ENCODE measurements at regions not wholly inside any gene's neighbourhood (a gene's known extent, or its start where the extent isn't known, plus 50 kb on each side); places are given as distances from the start of the nearest gene placed in this dataset.
"Not testable (repeated sequence)": the region's sequence is repeated elsewhere in the genome, so short reads cannot be mapped to it uniquely, and the experiment has no call there.

- DNase-seq, result no peak
Observed at GRCh38 chr1:73463873-73464272, 734.1 kb downstream of the LRRIQ3 start.

GRCh38 chr1:73452522-73452921 lies 745.5 kb downstream of the LRRIQ3 start:
- no peak for DNase-seq

GRCh38 chr1:73450668-73451067 lies 747.3 kb downstream of the LRRIQ3 start:
- not testable (repeated sequence) for DNase-seq

DNA sequence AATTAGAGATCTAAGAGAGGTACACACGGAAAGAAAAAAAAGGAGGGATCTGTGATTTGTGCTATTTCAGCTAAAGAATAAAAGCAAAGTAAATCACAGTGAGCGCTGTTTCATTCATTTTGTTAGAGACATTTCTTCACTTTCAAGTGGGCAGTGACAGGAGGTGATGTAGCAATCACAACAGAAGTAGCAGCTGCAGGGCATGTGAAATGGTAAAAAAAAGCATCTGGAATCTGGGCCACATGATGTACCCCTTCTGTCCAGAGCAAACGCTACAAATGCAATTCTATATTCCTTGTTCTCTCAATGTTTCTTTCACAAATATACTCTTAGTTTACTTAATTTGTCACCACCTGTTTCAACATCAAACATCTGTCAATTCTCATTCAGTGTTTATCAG lies 786.5 kb downstream of the LRRIQ3 start:
- no peak for DNase-seq

DNA sequence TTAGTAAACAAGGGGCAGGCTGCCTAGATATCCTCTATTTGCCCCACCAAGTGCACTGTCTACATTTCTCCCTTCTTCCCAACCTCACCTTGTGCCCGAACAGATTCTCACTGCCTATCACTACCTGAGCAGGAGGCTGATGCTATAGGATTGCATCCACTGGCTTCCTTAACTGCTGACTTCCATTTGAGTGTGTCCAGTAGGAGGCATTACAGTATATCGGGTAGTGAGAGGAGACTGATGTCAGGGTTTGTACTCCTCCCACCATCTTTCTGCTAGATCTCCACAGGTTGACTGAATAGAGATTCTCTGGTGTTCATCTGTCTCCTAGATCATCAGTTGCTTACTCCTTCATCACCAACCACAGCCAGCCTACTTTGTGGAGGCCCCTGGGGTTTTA lies 796.3 kb downstream of the LRRIQ3 start:
- no peak for DNase-seq

- DNase-seq, result no peak
Observed at GRCh38 chr1:73382966-73383365, 815.0 kb downstream of the LRRIQ3 start.

DNA sequence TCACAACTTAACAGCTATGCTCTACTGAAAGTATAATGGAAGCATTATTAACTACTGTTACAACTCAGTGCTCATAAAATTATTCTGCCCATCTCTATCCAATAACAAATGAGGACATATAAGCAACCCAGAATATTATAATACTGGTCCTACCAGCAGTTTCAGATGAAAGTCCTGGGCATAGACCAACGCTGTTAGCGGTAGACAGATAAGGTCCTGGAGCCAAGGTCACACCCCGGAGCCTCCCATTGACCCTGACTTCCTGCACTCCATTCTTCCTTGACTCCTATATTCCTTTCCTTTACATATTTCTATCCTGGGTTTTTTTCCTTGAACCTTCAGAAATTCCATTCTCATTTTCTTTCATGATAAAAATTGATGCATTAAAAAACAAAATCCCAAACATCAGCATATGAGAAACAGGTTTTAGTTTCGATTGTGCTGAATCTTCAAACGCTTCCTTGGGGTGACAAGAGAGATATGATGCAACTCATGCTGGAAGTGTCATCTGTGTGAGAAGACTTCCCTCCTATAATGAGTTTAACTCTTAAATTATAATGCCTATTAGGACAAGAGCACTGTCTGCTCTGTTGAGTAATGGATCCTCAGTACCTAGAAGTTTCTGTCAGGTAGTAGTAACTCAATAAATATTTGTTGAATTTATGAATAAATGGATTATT lies 831.1 kb downstream of the LRRIQ3 start:
- DNase-seq, result no peak

GRCh38 chr1:73359001-73359400 lies 839.0 kb downstream of the LRRIQ3 start:
- DNase-seq, result no peak

DNA sequence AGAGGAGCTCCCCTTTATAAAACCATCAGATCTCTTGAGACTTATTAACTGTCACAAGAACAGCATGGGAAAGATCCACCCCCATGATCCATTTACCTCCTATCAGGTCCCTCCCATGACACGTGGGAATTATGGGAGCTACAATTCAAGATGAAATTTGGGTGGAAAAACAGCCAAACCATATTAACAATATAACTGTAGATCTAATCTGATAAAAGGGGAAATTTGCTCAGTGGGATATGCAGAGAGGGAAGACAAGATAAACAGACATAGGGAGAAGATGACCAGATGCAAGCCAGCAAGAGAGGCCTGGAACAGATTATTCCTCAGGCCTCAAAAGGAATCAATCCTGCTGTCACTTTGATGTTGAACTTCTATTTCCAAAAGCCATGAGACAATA lies 841.5 kb downstream of the LRRIQ3 start:
- no peak for DNase-seq

DNA sequence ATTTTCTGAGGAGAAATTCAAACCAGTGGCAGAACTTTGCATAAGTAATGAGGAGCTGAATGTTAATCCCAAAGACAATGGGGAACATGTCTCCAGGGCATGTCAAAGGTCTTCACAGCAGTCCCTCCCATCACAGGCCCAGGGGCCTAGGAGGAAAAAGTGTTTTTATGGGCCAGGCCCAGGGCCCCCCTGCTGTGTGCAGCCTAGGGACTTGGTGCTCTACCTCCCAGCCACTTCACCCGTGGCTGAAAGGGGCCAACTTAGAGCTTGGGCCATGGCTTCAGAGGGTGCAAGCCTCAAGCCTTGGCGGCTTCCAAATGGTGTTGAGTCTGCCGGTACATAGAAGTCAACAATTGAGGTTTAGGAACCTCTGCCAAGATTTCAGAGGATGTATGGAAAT lies 854.0 kb downstream of the LRRIQ3 start:
- no peak for DNase-seq

- DNase-seq, result no peak
Observed at GRCh38 chr1:73333847-73334503, 864.0 kb downstream of the LRRIQ3 start.

DNA sequence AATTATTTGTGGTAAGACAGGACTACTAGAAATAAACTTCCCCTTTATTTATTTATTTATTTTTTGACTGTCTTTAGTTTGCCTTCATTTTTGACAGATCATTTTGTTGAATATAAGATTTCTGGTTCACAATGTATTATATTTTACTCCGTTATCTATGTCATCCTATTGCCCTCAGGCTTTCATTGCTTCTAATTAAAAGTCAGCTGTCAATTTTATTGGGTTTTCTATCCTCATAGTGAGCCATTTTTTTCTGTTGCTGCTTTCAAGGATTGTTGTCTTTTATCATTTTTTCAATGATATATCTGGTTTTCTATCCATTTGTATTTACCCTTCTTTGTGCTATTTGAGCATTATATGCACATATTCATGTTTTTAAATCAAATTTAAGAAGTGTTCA lies 866.2 kb downstream of the LRRIQ3 start:
- no peak for DNase-seq

- no peak for DNase-seq
Observed at GRCh38 chr1:73327998-73328397, 870.0 kb downstream of the LRRIQ3 start.

DNA sequence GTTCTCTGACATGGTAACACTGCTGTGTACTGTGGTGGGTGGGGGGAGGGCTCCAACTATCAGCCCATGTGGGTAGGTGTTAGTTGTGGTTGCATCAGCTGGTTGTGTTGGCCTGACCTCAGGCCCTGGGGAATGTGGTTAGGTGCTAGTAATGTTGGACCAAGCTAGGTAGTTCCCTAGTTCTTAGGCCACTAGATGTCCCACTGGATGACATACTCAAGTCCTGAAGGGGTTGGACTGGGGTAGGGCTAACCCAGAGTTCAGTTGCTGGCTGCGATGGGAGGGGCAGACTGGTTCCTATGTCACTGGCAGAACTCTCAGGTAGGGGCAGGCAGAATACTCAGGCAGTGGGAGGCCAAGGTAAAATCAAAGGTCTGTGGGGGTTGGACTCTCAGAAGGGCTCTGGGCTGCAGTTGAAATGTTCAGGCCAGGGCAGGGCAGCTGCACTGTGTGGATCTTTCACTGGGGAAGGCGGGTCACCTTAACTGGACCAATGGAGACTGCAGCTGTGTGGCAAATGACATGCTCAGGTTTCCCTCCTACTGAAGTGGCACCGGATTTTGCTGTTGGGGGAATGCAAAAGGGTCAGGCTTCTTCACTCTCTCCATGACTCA lies 870.7 kb downstream of the LRRIQ3 start:
- DNase-seq, result no peak

GRCh38 chr1:73326663-73327062 lies 871.3 kb downstream of the LRRIQ3 start:
- DNase-seq, result no peak

- no peak for DNase-seq
Observed at GRCh38 chr1:73310797-73311381, 887.1 kb downstream of the LRRIQ3 start.

- DNase-seq, result no peak
Observed at GRCh38 chr1:73306899-73307555, 890.9 kb downstream of the LRRIQ3 start.

GRCh38 chr1:73273886-73274285 lies 924.1 kb downstream of the LRRIQ3 start:
- DNase-seq, result no peak

DNA sequence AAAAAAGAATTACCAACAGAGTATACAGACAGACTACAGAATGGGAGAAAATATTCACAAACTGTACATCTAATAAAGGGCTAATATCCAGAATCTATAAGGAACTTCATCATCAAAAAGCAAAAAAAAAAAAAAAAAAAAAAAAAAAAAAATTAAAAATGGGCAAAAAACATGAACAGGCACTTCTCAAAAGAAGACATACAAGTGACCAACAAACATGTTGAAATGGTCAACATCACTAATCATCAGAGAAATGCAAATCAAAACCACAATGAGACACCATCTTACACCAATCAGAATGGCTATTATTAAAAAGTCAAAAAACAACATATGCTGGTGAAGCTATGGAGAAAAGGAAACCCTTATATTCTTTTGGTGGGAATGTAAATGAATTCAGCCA lies 952.8 kb downstream of the LRRIQ3 start:
- DNase-seq, result not testable (repeated sequence)

GRCh38 chr1:73218995-73219546 lies 936.7 kb upstream of the NEGR1 start:
- no peak for DNase-seq

- DNase-seq, result no peak
Observed at GRCh38 chr1:73205294-73205973, 923.1 kb upstream of the NEGR1 start.

DNA sequence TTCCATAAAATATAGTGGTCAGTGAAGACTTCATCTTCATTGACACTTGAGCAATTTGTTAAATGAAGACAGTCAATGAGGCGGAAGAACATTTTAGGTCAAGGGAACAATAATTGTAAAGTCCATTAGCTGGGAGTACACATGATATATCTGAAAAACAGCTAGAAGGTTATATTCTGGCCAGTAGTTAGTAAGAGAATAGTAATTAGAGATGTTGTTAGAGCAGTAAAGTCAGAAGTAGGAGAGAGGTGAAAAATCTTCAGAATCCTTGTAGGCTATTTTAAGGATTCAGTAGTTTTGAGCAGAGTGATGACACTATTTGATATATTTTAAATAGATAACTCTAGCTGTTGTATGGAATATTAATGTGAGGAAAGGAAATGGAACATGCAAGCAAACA lies 915.6 kb upstream of the NEGR1 start:
- no peak for DNase-seq

- no peak for DNase-seq
Observed at GRCh38 chr1:73194965-73195364, 912.6 kb upstream of the NEGR1 start.
